ENCODE measurements at regions not wholly inside any gene's neighbourhood (a gene's known extent, or its start where the extent isn't known, plus 50 kb on each side); places are given as distances from the start of the nearest gene placed in this dataset.
A peak's percentile ranks its signal among the peaks of the same experiment; 100 is the strongest.

DNA sequence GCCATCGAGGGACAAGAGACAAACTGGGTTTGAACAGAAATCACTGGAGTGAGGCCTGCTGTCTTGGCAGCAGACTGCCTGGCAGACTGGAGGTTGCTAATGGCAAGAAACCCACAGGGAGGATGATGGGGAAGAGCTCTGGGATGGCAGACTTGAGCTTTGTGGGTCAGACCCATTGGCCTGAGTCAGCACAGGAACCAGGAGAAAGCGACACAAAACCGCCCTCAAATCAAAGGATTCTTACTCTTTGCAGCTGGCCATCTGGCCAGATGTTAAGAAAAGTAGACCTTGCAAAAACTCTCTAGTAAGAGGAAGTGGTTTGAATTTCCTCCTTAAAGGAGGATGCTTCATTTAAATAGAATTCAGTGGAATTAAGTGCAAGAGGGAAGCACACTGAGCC, 195.2 kb upstream of the JUN start:
- DNase-seq: no peak

DNA sequence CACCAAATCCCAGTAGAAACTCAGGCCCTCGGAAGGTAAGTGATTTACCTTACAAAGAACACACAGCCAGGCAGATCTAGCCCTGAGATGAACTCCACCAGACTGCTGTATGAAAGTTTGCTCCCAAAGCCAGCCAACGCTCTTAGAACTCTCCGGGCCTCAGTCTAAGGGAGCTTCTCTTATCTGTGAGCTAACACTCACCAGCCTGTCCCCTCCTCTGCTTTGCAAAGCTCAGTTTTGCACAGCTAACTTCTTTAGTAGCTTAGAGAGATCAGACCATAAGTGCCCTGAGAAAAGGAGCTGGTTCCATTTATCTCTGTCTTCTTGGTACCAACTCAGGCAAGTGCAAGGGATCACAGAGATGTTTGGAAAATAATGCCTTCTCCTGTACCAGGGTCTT, 195.8 kb upstream of the JUN start:
- no peak for DNase-seq

DNA sequence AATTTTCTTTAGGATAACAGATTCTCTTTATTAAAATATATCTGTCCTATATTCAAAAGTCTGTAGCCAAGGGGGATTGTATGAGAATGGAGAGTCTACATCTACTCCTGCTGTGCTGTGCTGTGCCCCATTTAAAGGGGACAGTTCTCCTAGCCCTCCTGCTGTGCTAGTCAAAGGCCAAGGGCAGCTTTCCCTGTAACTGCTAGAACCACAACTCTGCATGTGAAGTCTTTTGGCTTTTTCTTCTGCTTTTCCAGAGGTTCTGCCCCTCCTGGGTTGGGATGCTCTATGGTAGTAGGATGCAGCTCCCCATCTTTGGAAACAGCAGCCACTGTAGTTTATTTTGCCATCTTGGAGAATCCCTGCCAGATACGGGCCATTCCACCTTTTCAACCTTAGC, 197.5 kb upstream of the JUN start:
- DNase-seq: no peak

DNA sequence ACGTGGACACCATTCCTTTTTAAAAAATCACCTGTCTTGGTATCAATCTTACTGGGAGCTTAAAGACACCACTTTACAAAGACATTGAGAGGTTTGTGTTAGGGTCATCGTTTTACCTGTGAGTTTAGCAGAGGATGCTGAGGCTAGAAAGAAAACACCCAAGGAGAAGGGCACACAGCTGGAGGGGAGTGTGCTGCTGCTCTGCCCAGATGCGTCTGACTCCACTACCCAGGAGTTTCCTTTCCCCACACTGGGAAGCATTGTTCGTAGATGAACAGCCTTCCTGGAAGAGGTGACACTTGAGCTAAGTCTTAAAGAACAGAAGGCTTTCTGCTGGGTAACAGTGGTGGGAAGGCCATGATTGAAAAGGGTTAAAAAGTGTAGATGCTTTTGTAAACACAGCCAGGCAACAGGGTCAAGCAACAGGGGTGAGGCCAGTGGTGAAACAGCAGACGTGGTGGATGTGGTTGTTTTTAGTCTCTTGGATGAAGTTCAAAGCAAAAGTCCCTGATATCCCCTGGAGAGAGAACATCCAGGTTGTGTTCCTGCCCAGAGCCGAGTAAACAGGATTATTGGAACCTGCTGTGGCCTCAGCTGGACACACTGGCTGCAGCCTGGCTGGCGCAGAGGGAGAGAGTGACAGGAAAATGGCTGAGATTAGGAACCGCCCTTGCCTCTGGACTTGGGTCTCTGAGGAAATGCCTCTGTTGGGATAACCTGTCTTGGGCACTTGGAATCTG, 198.6 kb upstream of the JUN start:
- DNase-seq: no peak

DNA sequence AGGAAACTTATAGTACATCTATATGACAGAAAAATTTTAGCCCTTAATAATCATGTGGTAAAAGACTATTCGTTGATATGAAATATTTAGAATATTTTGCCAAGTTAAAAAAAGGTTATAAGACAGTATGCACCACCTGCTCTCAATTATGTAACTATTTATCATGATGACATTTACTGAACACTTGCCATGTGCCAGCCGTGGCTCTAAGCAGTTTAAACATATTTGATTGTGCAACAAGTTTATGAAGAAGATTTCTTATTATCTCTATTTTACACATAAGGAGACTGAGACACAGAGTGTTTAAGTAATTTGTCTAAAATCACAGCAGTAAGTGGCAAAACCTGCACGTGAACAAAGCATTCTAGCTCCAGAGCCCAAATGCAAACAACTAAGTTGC, 199.3 kb upstream of the JUN start:
- peak; percentile 23 for DNase-seq

DNA sequence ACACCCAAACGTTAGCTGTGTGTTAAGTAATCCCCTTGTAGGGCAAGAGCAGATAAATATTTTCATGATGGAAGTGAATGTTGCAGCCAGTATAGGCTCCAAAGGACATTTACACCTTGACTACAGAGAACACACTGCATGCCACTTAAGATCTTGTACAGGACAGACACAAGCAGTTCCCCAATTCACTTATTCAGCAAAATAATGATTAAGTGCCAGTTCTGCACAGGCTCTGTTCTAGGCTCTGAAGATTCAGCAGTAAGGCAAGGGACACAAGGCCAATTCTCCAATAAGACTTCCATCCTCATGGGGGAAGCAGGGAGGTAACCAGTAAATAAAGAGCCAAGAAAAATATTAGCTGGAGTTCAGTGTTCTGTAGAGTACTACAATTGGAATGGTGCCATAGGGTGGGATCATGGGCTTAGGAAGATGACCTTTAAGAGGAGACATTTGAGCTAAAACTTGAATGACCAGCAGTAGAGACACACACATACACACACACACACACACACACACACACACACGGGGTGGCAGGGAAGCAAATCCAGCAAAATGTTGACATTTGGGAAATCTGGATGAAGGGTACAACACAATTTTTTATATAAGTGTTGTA, 199.9 kb upstream of the JUN start:
- no peak for DNase-seq

DNA sequence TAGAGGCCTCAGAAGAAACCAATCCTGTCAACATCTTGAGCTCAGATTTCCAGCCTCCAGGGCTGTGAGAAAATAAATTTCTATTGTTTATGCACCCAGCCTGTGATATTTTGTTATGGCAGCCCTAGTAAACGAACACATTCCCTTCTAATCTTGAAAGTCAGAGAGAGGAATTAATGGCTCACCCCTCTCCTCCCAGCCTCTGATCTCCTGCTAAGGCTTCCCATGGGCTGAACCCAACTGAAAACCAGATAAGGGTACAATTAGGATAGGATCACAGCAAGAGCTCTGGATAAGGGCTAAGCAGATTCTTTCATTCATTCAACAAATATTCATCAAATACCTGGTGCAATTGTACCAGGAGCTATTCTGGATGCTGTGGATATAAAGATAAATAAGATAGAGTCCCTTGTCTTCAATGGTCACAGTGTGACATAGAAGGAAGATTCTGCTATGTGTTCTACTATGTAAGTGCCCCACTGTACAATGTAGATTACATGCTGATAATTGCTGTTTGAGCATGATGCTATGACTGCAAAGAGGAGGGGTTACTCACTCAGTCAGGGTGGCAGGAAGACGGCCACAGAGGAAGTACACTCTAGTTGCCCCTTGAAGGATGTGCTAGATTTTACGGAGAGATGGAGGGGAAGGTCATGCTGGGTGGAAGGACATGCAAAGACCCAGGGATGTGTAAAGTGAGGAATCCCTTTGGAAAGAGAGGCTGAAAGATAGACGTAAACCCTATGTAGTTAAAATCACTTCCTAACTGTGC, 203.3 kb upstream of the JUN start:
- no peak for DNase-seq

DNA sequence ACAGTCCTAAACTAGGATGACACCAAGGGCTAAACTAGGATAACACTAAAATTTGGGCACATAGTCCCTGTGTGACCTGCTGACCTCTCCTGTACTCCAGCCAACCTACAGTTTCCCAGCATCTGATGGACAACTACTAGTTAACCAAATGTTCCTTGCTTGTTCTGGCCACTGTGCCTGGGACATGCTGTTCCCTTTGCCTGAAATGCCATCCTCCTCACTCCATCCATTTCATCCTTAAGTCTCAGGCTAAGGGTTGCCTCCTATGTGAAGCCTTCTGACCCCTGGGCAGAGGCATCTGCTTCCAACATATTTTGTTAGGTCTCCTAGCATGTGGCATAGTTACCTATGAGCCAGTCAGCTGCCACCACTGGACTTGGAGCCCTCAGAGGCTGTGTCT, 204.9 kb upstream of the JUN start:
- DNase-seq: no peak

DNA sequence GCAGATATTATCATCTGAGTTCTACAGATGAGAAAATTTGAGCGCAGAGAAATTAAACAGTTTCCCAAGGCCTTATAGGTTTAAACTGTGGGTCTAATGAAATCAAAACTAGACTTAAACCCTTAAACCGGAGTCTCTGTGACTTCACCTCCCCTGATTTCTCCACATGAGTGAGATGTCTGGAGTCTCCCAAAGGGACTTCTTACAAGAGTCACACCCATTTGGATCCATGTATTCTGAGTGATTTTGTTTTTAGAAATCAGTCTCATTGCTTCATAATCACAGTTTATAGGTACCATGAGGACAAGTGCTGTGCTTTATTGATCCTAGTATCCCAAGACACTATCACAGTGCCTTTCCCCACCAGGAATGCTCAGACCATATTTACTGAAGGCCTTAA, 206.0 kb upstream of the JUN start:
- no peak for DNase-seq

DNA sequence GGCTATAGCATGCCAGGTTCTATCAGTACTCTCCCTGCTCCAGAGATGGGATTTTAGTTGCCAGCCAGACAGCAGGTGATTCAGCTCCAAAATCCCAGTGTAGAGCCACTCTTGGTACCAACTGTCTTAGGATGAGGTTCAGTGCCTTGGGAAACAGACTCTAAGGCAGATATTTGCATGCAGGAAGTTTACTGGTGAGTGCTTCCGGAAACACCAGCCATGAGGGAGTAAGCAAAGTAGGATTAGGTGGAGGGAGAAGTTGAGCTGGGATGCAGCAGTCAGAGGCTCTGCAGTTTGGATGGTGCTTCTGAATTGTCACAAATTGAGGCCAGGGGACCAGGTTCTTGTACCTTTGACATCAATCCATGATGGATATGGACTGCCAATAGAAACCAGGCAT, 207.5 kb upstream of the JUN start:
- DNase-seq: no peak

DNA sequence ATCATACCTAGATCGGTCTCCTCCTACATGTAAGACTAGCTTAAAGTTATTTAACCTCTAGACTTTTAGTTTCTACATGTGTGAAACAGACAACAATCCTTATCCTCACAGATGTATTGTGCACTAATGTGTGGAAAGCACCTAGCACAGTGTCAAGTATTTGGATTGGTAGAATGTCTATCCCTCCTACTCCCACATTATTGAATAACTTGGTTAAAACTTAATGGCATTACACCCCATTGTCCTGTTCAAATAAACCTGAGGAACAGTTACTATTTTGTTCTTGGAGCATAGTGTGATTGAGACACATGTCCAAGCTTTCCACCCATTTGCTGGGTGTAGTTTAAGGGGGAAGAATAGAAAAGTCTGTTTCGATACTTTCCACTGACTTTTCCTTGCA, 208.8 kb upstream of the JUN start:
- no peak for DNase-seq

DNA sequence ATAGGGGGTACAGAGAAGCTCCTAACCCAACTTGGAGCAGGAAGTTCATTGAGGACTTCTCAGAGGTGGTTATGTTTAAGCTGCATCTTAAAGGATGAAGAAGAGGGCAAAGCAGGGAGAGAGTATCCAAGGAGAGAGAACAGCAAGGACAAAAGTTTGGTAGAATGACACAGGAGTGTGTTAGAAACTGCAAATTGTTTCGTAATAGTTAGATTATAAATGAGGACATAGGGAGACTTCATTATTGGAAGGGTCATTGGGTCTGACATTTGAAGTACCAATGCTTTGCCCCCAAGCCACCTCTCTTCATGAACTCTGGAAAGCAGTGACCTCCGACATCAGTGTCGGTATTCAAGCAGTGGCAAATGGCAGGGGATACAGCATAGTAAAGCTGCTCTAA, 209.6 kb upstream of the JUN start:
- no peak for DNase-seq

DNA sequence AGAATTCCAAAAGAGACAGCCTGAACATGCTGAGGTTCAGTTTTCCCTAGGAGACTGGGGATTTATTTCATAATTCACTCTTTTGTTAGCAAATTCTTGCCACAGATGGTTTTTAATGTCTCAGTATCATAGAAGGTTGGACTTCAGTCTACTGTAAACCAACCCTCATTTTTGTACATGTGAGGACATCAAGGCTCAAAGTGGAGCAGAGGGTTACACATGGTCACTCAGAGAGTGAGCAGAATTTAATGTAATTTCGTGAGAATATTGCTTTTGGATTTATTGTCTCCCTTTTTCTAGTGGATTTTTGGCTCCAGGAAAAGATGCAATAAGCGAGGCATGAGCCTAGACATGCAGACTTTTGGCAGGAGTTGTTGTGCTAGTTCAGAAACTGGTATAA, 210.8 kb upstream of the JUN start:
- DNase-seq: no peak

DNA sequence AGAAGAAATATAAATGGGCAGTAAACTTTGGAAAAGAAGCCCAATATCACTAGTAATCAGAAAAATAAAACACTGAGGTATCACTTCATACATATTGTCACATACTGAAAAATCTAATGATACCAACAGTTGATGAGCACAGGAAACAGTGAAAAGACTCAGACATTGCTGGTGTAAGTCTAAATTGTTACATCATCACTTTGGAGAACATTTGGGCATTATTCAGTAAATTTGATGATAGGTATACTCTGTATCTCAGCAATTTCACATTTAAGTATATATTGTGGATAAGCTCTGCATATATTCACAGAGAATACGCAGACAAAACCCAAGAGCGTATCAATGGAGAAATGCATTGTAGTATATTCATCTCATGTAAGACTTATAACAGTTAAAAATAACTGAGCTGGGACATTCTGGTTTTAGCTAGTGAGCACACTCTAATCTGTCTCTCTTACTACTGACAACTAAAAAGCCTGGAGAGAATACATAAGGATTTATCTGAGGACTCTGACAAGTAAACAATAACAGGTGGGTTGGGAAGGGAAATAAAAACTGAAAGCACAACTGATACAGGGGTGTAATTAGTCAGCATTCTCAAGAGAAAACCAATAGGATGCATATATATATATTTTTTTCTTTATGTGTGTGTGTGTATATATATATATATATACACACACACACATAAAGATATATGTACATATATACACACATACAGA, 212.7 kb upstream of the JUN start:
- no peak for DNase-seq

DNA sequence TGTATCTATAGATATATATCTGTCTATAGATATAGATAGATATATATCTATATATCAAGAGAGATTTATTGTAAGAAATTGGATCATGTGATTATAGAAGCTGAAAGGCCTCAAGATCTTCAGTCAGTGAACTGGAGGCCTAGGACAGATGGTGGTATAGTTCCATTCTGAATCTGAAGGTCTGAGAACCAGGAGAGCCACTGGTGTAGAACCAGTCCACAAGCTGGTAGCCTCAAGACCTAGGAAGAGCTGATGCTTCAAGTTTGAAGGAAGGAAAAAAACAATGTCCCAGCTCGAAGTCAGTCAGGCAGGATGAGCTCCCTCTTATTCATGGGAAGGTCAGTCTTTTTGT, 213.2 kb upstream of the JUN start:
- DNase-seq: no peak

DNA sequence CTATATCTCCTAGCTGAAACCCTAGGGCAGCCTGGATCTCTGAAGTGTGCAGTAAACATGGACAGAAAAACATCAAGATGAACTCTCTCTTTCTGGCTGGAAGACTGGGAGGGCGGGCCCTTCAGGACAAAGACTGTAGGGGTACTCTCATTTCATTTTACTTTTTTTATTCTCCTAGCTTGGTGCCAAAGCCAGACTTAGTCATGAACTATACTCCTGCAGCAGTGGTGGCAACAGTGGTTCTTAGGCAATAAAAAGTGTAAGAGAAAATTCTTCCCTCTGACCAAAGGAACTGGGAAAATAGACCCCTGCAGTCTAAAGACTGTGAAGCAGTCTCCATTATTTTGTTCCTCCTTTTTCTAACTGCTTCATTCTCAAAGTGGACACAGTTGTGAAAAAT, 213.8 kb upstream of the JUN start:
- no peak for DNase-seq

DNA sequence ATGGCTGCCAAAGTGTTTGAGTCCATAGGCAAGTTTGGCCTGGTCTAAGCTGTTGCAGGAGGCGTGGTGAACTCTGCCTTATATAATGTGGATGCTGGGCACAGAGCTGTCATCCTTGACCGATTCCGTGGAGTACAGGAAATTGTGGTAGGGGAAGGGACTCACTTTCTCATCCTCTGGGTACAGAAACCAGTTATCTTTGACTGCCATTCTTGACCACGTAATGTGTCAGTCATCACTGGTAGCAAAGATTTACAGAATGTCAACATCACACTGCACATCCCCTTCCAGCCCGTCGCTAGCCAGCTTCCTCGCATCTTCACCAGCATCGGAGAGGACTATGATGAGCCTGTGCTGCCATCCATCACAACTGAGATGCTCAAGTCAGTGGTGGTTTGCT, 215.8 kb upstream of the JUN start:
- DNase-seq: no peak

DNA sequence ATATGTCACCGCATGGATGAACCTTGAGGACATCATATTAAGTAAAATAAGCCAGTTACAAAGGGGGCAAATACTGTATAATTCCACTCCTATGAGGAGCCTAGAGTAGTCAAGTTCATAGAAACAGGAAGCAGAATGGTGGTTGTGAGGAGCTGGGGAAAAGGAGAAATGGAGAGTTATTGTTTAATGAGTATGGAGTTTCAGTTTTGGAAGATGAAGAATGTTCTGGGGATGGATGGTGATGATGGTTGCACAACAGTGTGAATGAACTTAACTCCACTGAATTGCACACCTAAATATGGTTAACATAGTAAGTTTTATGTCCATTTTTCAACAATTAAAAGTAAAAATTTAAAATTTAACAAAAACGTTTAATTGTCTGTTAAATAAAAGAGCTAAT, 220.9 kb upstream of the JUN start:
- DNase-seq: no peak

DNA sequence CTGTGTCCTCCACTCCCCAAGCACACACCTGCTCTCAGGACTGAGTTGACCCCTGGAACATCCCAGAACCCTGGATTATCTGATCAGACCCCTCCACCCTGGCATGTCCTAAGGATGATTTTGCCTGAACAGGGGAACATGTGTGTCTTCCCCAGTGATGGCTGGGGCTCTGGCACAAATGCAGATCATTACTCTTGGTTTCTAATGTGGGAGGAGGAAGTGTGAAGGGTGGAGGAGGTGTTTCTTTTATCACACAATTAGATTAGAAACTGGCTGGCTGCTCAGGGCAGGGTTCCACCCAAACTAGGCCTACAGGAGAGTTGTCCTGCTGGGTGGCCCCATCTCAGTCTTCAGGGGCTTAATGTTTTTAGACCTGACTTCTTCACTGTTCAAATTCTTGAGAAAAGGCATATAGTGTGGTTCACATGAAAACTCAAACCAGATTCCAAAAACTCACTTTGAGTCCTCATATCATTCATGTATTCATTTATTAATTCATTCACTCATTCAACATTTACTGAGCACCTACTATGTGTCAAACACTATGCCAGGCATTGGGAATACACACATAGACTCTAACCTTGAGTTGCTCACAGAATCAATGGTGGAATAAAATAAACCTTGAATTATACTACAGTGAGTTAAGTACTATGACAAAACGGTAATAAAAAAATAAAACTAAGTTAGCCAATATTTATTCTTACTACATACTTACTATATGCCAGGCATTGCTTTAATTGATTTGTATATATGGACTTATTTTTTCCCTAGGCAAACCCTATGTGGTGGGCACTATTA, 221.8 kb upstream of the JUN start:
- no peak for DNase-seq

DNA sequence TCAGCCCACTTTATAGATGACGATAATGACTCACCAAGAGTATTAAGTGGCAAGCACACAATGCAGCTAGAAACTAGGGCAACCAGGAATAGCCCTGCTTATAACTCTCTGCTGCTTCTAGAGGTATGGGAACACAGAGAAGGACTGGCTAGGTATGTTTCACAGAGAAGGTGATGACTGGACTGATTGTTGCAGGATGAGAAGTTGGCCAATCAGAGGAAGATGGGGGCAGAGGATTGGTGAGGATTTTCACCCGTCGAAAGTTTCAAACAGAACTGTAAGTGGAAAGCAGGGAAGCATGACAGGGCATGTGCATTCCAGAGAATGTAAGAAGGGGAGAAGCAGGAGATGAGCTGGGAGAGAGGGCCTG, 222.4 kb upstream of the JUN start:
- no peak for DNase-seq

DNA sequence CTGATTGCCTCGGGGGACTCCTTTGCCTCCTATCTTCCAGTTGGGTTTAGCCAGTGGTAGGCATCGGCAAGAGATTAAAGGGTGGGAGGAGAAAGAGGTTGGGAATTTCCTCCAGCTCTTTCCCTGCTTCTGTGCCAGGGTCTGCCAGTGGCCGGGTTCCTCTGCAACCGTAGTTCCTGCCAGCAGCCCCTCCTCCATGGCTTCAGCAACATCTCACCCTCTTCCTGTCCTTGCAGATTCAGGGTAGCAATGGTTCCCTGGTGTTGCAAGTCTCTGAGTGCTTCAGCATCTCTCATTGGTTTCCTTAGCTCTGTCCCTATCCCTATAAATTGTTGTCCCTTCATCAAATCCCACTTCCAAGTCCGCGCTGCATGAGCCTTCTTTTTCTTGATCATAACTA, 223.1 kb upstream of the JUN start:
- DNase-seq: no peak

DNA sequence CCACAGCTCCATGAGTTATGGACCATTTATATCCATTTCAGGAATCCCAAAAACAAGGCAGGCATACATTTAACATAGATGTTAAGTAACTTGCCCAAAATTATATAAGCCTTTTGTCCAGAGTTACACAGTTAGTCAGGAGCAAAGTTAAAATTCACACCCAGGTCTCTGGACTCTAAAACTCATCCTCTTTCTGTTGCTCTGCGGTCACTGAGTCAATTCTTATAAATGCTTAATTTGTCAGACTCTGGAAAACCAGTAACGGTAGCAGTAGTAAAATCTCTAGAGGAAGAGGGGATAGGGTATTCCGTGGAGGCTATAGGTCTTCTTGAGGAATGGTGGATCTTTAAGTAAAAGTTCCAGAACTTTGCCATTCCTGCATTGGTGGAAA, 223.6 kb upstream of the JUN start:
- no peak for DNase-seq

Measured in EL (cell line).